ENCODE measurements at regions not wholly inside any gene's neighbourhood (a gene's known extent, or its start where the extent isn't known, plus 50 kb on each side); places are given as distances from the start of the nearest gene placed in this dataset.
"Not testable (repeated sequence)": the region's sequence is repeated elsewhere in the genome, so short reads cannot be mapped to it uniquely, and the experiment has no call there.

GRCh38 chr16:52351451-52351850, 195.5 kb downstream of the TOX3 start:
- Mint-ChIP-seq H3K36me3 (no peaks in the 10 kb centered on the region), H3K27me3 (ENCODE audit: low read depth in 3 of 3) (peaks cover 0 to 2% (median 0%) of the 10 kb centered on the region in 3 donors)
- DNase-seq, result no peak

GRCh38 chr16:52350031-52350642, 196.8 kb downstream of the TOX3 start:
- Mint-ChIP-seq H3K27me3 (ENCODE audit: low read depth in 3 of 3) (peaks cover 0 to 2% (median 0%) of the 10 kb centered on the region in 3 donors), H3K9me3 (peaks cover 0 to 10% (median 3%) of the 10 kb centered on the region in 6 donors), H3K4me3 (no peak overlapping the region), H3K4me1 (no peaks in the 10 kb centered on the region), H3K27ac (no peak overlapping the region), H3K36me3 (no peaks in the 10 kb centered on the region)
- DNase-seq, result no peak

More at GRCh38 chr16:52351451-52351850, 195.5 kb downstream of the TOX3 start:
- Mint-ChIP-seq H3K9me3 (peaks cover 0 to 12% (median 3%) of the 10 kb centered on the region in 6 donors), H3K4me1 (no peaks in the 10 kb centered on the region), H3K4me3 (no peak overlapping the region), H3K27ac (no peak overlapping the region)

- H3K27ac Mint-ChIP-seq, result no peak overlapping the region
- peaks cover 0 to 2% (median 2%) of the 10 kb centered on the region in 3 donors for H3K27me3 Mint-ChIP-seq (ENCODE audit: low read depth in 3 of 3)
- H3K4me3 Mint-ChIP-seq, result no peak overlapping the region
- H3K36me3 Mint-ChIP-seq, result no peaks in the 10 kb centered on the region
- peaks cover 0 to 13% (median 4%) of the 10 kb centered on the region in 6 donors for H3K9me3 Mint-ChIP-seq
- H3K4me1 Mint-ChIP-seq, result no peaks in the 10 kb centered on the region
- DNase-seq, result no peak
Observed at GRCh38 chr16:52346709-52347108, 200.2 kb downstream of the TOX3 start.

GRCh38 chr16:52333673-52334072, 213.3 kb downstream of the TOX3 start:
- not testable (repeated sequence) for H3K27ac Mint-ChIP-seq; H3K27me3 Mint-ChIP-seq (ENCODE audit: low read depth in 3 of 3)
- peaks cover 5 to 35% (median 18%) of the 10 kb centered on the region in 6 donors for H3K9me3 Mint-ChIP-seq

GRCh38 chr16:52320930-52321439, 226.0 kb downstream of the TOX3 start:
- H3K9me3 Mint-ChIP-seq, result peaks cover 5 to 24% (median 16%) of the 10 kb centered on the region in 6 donors
- H3K4me3 Mint-ChIP-seq, result no peak overlapping the region
- no peaks in the 10 kb centered on the region for H3K36me3 Mint-ChIP-seq
- DNase-seq, result no peak
- no peaks in the 10 kb centered on the region for H3K4me1 Mint-ChIP-seq
- H3K27ac Mint-ChIP-seq, result no peak overlapping the region
- H3K27me3 Mint-ChIP-seq (ENCODE audit: low read depth in 3 of 3), result peaks cover 0 to 3% (median 0%) of the 10 kb centered on the region in 3 donors

More at GRCh38 chr16:52333673-52334072, 213.3 kb downstream of the TOX3 start:
- H3K4me1 Mint-ChIP-seq, DNase-seq, H3K36me3 Mint-ChIP-seq, H3K4me3 Mint-ChIP-seq: not testable (repeated sequence)

- no peak overlapping the region for H3K4me3 Mint-ChIP-seq
- peaks cover 5 to 24% (median 16%) of the 10 kb centered on the region in 6 donors for H3K9me3 Mint-ChIP-seq
- DNase-seq, result no peak
Observed at GRCh38 chr16:52318302-52319009, 228.5 kb downstream of the TOX3 start.

GRCh38 chr16:52316241-52316640, 230.7 kb downstream of the TOX3 start:
- peaks cover 5 to 17% (median 9%) of the 10 kb centered on the region in 6 donors for H3K9me3 Mint-ChIP-seq

More at GRCh38 chr16:52318302-52319009, 228.5 kb downstream of the TOX3 start:
- H3K27me3 Mint-ChIP-seq (ENCODE audit: low read depth in 3 of 3), result peaks cover 0 to 3% (median 0%) of the 10 kb centered on the region in 3 donors
- no peaks in the 10 kb centered on the region for H3K36me3 Mint-ChIP-seq
- no peak overlapping the region for H3K27ac Mint-ChIP-seq
- no peaks in the 10 kb centered on the region for H3K4me1 Mint-ChIP-seq

GRCh38 chr16:52312716-52313115, 234.2 kb downstream of the TOX3 start:
- no peak for DNase-seq
- Mint-ChIP-seq H3K27me3 (ENCODE audit: low read depth in 3 of 3) (peaks cover 0 to 4% (median 0%) of the 10 kb centered on the region in 3 donors), H3K4me1 (no peaks in the 10 kb centered on the region), H3K36me3 (no peaks in the 10 kb centered on the region), H3K4me3 (no peak overlapping the region), H3K27ac (no peak overlapping the region), H3K9me3 (peaks cover 1 to 30% (median 7%) of the 10 kb centered on the region in 6 donors)

More at GRCh38 chr16:52316241-52316640, 230.7 kb downstream of the TOX3 start:
- Mint-ChIP-seq H3K36me3 (no peaks in the 10 kb centered on the region), H3K4me3 (no peak overlapping the region), H3K27me3 (ENCODE audit: low read depth in 3 of 3) (peaks cover 0 to 4% (median 0%) of the 10 kb centered on the region in 3 donors), H3K4me1 (no peaks in the 10 kb centered on the region), H3K27ac (no peak overlapping the region)
- DNase-seq, result no peak

GRCh38 chr16:52309446-52310416, 237.2 kb downstream of the TOX3 start:
- H3K9me3 Mint-ChIP-seq, result peaks cover under 1 to 24% (median 2%) of the 10 kb centered on the region in 6 donors
- peaks cover 0 to 4% (median 0%) of the 10 kb centered on the region in 3 donors for H3K27me3 Mint-ChIP-seq (ENCODE audit: low read depth in 3 of 3)
- DNase-seq, result no peak
- no peaks in the 10 kb centered on the region for H3K36me3 Mint-ChIP-seq
- no peak overlapping the region for H3K4me3 Mint-ChIP-seq
- H3K4me1 Mint-ChIP-seq, result no peaks in the 10 kb centered on the region
- no peak overlapping the region for H3K27ac Mint-ChIP-seq

GRCh38 chr16:52308051-52308450, 238.9 kb downstream of the TOX3 start:
- peaks cover 0 to 18% (median under 1%) of the 10 kb centered on the region in 6 donors for H3K9me3 Mint-ChIP-seq
- H3K27me3 Mint-ChIP-seq (ENCODE audit: low read depth in 3 of 3), result peaks cover 0 to 4% (median 0%) of the 10 kb centered on the region in 3 donors
- H3K36me3 Mint-ChIP-seq, result no peaks in the 10 kb centered on the region
- H3K4me3 Mint-ChIP-seq, result no peak overlapping the region
- no peak for DNase-seq
- H3K27ac Mint-ChIP-seq, result no peak overlapping the region
- no peaks in the 10 kb centered on the region for H3K4me1 Mint-ChIP-seq

GRCh38 chr16:52301026-52301425, 245.9 kb downstream of the TOX3 start:
- DNase-seq, result no peak
- Mint-ChIP-seq H3K36me3 (no peaks in the 10 kb centered on the region), H3K27me3 (ENCODE audit: low read depth in 3 of 3) (peaks cover 0 to 2% (median 0%) of the 10 kb centered on the region in 3 donors)

GRCh38 chr16:52298769-52299168, 248.2 kb downstream of the TOX3 start:
- Mint-ChIP-seq H3K9me3 (peaks cover 1 to 25% (median 5%) of the 10 kb centered on the region in 6 donors), H3K27me3 (ENCODE audit: low read depth in 3 of 3) (peaks cover 0 to 2% (median 0%) of the 10 kb centered on the region in 3 donors), H3K27ac (no peak overlapping the region), H3K4me3 (no peak overlapping the region), H3K4me1 (no peaks in the 10 kb centered on the region), H3K36me3 (no peaks in the 10 kb centered on the region)
- DNase-seq, result no peak

More at GRCh38 chr16:52301026-52301425, 245.9 kb downstream of the TOX3 start:
- no peak overlapping the region for H3K4me3 Mint-ChIP-seq
- peaks cover 0 to 12% (median 4%) of the 10 kb centered on the region in 6 donors for H3K9me3 Mint-ChIP-seq
- no peaks in the 10 kb centered on the region for H3K4me1 Mint-ChIP-seq
- H3K27ac Mint-ChIP-seq, result no peak overlapping the region

GRCh38 chr16:52296706-52297315, 250.1 kb downstream of the TOX3 start:
- H3K4me1 Mint-ChIP-seq; H3K4me3 Mint-ChIP-seq; H3K27me3 Mint-ChIP-seq (ENCODE audit: low read depth in 3 of 3); DNase-seq; H3K36me3 Mint-ChIP-seq; H3K27ac Mint-ChIP-seq: not testable (repeated sequence)
- H3K9me3 Mint-ChIP-seq, result peaks cover 2 to 25% (median 5%) of the 10 kb centered on the region in 6 donors

Data from immature natural killer cell (primary cell).